ENCODE measurements at regions not wholly inside any gene's neighbourhood (a gene's known extent, or its start where the extent isn't known, plus 50 kb on each side); places are given as distances from the start of the nearest gene placed in this dataset.
A peak's percentile ranks its signal among the peaks of the same experiment; 100 is the strongest.
"Not testable (repeated sequence)": the region's sequence is repeated elsewhere in the genome, so short reads cannot be mapped to it uniquely, and the experiment has no call there.

DNA sequence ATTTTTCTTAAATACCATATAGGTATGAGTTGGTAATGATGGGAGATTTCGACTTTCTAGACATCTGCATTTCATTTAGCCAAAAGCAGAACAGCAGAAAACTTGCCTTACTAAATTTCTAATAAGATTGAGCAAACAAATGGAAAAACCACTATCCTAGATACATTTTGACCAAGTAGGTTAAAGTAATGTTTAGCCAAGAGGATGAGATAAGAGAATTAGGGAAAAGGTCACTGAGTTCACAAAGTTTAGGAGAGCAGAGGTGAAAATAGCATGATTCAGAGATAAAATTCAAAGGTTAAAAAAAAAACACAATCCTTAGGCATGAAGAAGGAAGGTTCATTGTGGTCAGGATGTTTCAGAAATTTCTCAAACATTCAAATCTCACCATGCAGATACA lies 450.3 kb downstream of the CD83 start:
- DNase-seq (ENCODE audit: low read depth) = no peak

DNA sequence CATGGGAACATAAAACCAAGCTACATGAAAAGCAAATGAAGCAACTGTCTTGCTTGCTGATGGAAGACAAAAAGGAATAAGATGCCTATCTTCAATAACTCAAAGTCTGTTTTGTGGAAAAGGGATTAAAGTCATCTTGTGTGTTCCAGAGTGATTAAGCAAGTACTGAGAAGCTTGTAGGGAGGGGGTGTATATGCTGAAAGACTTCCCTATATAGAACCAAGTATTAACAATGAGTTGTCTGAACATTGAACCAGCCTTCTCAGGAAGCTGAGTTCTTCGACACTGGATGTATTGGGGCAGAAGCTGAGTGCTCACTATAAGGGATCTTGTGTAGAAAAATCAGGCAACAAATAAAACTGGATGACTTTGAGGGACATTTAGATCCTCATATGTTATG lies 451.8 kb downstream of the CD83 start:
- no peak for DNase-seq (ENCODE audit: low read depth)

DNA sequence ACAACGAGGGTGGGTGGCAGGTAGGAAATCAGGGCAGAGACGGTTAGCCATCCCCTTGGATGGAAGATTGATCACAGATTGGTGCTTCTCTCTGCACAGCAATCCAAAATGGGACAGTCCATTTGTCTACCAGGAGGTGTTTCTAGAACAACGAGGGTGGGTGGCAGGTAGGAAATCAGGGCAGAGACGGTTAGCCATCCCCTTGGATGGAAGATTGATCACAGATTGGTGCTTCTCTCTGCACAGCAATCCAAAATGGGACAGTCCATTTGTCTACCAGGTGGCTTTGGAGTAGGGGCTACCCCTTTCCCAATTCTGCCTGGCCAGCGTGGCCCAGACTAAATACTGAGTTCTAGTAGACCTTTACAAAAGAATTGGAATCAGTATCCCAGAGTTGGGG lies 452.3 kb downstream of the CD83 start:
- DNase-seq (ENCODE audit: low read depth) = not testable (repeated sequence)

DNA sequence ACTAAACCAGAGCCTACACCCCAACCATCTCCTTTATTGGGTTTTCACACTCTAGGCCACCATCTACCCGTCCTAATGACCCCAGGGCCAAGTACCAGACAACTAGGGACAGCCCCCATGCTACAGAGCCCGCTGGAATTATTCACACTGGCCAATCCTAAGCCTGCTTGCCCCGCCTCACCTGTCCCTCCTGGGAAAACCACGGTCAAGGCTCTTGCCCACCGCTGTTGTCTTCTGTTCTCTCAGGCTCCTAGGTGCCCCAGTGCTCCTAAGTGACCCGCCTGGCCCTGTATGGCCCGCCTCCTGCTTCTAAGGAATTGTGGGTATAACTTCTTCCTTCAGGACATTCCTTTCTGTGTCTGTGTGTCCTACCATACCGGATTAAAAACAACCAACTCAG lies 453.4 kb downstream of the CD83 start:
- no peak for DNase-seq (ENCODE audit: low read depth)

DNA sequence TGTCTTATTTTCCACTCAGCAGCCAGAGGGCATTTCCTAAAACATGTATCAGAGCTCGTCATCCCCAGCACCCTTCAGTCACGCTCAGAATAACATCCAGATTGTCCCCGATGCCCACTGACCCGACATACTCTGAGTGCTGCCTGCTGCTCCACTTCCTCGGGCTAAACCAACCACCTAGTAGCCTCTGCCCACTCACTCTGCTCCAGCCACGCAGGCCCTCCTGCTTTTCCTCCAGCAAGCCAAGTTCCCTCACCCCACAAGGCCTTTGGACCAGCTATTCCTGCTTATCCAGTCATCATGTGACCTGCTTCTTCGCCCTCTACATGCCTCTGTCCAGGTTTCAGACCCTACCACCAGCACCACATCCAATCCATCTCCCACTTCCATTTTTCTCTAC lies 454.2 kb downstream of the CD83 start:
- DNase-seq (ENCODE audit: low read depth) = no peak

DNA sequence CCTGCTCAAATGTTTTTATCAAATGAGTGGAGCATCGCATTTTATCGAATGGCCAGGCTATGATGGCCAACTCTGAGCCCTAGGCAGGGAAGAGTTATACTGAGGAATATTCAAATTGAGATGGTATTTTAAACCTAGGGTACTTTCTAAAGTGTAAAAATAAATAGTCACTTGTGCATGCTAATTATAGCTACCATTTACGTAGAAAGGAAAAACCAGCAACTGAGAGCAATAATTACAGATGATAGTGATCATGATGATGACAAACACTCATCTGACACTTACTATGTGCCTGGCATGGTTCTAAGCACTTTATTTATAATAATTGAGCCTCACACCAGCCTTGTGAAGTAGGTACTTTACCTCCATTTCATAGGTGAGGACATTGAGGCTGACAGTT lies 455.7 kb downstream of the CD83 start:
- no peak for DNase-seq (ENCODE audit: low read depth)

DNA sequence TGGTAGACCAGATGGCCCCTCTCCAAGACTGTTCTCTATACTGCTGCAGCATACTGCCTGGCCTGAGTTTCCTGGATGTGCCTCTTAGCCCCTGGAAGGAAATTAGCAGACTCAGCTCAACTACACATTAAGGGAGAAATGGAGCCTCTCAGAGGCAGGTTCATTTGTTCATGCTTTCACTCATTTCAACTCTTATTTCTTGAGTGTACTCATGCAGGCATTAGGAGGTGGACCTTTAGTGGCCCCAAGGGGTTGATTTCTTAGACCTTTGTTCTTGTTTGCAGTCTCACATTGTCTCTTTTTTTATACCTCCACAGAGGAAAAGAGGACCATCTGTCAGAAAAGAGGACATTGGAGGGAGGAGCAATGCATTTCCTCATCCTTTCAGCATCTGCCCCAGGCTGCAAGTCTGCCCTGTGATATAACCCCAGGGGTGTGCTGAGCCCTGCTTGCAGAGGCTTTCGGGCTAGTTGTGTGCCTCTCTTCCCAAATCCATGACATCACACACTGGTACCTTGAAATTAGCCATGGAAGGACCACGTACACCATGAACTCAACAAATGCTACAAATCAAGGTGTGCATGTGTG lies 456.2 kb downstream of the CD83 start:
- no peak for DNase-seq (ENCODE audit: low read depth)

DNA sequence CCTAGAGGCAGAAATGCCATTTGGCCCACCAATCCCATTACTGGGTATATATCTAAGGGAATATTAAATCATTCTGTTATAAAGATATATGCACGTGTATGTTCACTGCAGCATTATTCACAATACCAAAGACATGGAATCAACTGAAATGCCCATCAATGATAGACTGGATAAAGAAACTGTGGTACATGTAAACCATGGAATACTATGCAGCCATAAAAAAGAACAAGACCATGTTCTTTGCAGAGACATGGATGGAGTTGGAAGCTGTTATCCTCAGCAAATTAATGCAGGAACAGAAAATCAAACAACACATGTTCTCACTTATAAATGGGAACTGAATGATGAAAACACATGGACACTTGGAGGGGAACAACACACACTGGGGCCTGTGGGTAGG lies 458.4 kb downstream of the CD83 start:
- no peak for DNase-seq (ENCODE audit: low read depth)

DNA sequence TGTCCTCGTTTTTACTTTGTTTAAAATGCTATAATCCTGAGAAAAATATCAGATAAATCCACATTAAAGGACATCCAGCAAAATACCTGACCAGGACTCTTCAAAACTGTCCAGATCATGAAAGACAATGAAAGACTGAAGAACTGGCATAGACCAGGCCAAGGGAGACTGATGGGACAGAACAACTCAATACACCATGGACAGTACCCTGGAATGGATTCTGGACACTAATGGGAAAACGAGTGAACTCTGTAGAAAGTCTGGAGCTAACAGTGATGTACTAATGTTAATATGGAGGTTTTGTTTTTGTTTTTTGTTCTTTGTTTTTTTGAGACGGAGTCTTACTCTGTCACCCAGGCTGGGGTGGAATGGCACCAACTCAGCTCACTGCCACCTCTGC lies 461.4 kb downstream of the CD83 start:
- no peak for DNase-seq (ENCODE audit: low read depth)

DNA sequence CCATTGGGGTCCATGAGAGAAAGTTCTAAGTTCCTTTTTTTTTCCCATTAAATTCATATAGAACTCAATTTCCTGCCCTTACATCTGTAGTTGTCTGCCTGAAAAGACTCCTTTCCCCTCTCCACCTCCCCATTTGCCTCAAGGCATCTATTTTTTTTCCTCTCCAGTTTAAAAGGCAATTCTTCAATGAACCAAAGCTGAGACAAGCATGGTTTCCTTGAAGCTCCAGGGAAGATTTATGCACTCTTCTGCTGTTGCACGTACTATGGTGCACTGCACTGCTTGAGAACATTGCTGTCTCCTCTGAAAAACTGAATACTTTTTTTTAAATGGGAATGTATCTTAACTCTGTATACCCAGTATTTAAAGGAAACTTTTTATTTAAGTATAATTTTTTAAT lies 465.2 kb downstream of the CD83 start:
- no peak for DNase-seq (ENCODE audit: low read depth)

DNA sequence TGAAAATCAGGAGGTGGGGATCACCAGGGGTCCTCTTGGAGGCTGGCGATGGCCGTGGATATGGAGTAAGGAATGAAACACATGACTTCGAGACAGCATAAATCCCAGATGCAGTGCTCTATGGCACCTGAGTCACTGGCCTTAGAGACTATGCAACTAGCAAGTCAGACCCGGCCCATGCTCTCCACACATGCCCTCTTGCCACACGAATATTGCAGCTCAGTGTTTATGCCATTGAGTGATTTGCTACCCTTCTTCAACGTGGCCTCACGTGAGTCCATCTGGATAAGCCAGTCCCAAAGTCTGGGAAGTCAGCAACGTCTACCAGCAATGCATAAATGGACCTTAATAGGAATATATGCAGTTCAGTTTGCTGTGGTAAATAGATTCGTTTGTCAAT lies 466.3 kb downstream of the CD83 start:
- no peak for DNase-seq (ENCODE audit: low read depth)

DNA sequence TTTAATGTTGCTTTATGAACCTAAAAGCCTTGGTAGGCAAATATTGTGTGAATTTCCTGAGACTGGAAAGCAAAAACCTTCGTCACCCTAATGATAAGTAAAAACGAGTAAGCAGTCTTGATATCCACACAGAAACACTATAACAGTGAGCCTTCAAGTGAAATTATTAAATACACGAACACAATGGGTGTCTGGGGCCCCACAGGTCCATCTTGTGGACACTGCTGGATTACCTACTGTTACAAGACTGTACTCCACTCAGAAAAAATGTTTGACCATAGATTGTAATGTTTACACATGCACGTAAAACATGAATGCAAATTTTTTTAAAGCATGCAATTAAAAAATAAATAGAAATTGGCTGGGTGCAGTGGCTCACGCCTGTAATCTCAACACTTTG lies 466.9 kb downstream of the CD83 start:
- DNase-seq (ENCODE audit: low read depth) = no peak

DNA sequence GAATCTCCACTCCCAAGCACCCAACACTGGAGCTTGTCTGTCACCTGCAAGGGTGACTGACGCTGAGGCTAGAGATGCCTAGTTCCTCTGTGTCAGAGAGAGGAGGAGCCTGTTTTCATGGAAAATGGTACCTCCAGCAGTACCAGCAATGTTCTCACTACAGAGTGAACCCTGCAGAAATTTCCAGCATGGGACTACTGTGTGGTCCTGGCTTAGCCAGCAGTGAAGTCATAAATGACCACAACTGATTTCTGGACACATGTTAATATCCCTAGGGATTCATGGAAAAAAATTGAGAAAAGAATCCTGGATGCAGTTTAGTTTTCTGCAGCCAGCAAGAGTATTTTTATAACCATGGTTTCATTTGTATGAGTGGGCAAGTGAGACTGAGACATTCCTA lies 468.1 kb downstream of the CD83 start:
- no peak for DNase-seq (ENCODE audit: low read depth)

DNA sequence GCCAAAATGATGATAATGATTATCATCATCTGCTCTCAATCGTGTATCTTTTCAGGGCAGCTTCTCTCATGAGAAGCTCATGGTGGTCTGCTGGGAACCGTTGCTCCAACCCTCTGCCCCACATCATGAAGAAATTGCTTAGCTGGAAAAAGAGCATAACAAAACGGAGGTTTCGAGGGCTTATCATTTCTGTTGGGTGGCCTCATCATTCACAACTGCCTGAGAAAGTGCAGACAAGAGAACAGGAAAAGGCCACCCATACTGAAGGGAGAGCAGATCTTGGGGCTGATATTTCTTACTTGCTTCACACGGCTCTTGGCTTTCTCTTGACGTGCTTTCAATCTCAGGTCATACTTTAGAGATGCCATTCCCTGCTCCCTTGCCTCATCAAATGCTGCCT lies 471.6 kb downstream of the CD83 start:
- no peak for DNase-seq (ENCODE audit: low read depth)

DNA sequence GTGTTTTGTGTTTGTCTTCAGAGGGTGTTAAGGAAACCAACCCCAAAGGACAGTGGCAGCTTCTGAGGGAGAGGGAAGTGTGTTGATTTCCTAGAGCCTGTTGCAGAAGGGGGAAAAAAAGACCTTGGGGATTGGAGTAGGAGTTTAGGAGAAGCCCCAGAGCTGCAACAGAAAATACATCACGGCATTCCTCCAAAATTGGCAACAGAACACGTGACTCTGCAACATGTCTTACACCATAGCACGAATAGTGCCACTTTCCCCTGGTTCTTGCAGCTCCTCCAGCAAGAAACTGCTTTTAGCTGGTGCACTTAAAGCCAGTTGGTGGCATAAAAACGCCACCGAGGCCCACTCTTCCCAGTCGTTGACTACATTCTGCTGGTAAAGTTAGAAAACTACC lies 473.0 kb downstream of the CD83 start:
- DNase-seq (ENCODE audit: low read depth) = no peak

DNA sequence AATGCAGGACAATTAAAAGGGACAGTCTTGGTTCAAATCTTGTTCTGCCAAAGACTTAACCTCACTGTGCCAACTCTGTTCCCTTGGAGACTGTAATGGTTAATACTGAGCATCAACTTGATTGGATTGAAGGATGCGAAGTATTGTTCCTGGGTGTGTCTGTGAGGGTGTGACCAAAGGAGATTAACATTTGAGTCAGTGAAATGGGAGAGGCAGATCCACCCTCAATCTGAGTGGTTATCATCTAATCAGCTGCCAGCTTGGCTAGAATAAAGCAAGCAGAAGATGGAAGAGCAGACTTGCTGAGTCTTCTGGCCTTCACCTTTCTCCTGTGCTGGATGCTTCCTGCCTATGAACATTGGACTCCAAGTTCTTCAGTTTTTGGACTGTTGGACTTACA lies 474.4 kb downstream of the CD83 start:
- DNase-seq (ENCODE audit: low read depth) = no peak

DNA sequence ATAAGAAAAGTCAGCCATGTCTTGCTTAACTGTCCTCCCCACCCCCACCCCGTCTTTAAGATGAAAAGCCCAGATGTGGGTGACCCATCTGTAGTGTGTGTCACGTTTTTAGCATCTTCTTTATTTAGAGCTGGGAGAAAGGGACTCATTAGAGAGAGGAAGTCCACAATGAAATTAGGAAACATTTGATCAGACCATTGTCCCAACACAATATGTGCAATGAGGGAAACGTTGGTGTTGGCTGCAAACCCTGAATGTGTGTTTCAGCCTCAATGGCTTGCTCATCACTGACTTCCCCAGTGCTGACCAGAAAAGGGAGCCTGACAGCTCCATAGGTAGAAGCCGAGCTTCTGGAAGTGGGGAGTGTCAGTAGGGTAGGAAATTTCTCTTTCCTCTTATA lies 475.7 kb downstream of the CD83 start:
- no peak for DNase-seq (ENCODE audit: low read depth)

DNA sequence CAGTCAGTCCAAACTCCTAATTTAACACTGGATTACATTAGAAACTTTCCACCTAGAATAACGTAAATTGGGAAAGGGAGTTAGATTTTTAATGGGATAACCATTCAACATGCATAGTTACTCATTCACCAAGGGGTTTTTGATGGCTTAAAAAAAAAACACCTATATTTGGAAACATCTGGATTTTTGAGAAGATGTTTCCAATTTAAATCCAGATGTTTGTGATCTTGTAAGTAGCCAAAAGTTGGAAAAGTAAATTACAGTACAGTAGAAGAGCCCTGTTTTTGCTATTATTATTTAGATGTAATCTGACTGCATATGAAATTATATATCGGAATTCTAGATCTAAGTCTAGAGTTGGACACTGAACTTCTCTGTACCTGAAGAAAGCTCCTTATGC lies 478.2 kb downstream of the CD83 start:
- no peak for DNase-seq (ENCODE audit: low read depth)

DNA sequence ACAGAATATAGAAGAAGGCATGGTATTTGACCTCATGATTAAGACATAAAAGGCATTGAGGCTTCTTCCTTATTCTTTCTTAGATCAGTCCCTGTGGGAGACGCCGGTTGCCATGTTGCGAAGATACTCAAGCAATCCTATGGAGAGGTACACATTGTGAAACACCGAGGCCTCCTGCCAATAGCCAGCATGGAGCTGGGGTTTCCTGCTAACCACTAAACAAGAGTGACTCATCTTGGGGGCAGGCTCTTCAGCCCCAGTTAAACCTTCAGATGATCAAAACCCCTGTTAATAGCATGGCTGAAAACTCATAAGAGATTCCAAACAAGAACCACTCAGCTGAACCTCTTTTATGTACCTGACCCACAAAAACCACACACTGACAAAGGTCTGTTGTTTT lies 478.8 kb downstream of the CD83 start:
- peak; percentile 13 for DNase-seq (ENCODE audit: low read depth)

DNA sequence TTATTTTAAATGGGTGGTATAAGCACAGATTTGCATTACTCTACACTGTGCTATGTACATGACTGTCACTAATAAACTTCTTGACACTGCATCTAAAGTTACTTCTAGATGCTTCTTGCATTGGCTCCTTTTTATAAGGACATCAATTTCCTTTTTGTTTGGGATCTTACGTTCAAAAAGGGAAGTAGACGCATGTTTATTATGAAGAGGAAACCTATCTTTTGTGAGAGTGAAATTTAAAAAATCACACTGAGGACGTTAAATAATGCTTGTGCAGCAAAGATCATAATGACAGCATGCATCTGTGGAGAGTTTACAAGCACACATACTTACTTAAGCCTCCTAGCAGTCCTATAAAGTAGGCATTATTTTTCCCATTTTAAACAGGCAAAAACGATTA lies 479.5 kb downstream of the CD83 start:
- no peak for DNase-seq (ENCODE audit: low read depth)

DNA sequence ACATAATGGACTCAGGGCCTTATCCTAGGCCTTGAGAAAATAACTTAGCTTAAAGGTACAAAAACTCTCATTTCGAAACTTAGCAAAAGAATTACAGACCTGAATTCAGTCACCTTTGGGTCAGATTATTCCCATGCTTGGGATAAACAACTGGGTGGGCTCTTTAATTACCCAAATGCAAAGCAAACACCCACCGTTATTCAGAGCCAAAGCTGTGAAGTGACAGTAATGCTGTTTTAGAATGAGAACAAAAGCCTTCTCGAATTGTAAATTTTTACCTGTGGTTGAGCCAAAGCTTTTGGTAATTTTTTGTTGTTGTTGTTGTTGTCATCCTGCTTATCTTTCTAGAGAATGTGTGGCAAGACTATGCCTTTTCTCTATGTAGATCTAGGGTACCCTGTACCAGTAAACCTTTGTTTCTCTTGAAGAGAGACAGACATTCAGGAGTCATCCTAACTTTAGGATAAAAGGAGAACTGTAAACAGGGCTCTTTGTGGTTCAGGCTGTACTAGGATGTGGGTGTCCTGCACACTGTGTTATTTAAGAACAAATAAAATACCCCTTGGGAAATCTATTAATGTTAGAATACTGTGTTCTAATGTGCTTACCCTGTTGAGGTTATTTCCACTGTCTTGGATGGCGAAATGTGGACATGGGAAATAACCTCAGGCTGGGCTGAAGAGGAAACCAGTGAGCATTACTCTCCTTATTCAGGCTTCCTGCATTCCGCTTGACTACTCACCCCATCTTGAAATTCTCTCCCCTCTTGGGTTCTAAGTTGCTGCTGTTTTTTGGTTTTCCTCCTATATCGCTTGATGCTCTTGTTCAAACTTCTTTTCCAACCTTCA lies 480.7 kb downstream of the CD83 start:
- no peak for DNase-seq (ENCODE audit: low read depth)

DNA sequence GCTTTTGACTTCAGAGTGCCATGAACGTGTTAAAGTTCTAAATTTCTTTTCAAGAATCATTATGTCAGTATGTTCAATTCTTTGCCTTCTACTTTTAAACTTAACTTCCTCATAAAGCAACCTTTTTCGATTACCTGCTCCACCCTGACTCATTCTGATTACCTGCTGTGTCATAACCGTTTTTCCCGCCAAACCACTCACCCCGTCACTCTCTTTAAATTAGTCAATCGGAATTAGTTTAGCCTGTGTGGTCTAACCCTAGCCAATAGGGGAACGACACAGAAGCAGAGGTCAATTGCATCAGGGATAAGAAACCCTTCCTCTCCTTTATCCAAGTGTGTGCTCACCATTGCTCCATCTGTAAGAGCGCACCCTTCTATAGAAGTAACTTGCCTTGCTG lies 482.7 kb downstream of the CD83 start:
- not testable (repeated sequence) for DNase-seq (ENCODE audit: low read depth)

DNA sequence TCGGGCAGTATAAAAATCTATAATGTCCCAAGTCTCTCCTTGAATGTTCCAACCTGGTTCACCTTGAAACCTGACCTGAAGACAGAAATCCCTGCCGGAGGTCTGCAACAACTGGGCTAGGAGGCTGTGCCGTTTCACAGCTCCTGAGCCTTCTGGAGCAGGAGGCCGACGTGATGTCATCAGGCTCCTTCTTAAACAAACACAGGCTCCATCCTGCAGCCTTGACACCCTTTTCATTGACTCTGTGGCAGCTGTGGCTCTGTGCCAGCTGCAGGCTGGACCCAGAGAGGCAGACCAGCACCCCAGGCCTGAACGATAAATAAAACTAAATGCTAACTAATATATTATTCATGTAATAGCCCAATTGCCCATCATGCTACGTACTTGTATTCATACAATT lies 483.9 kb downstream of the CD83 start:
- DNase-seq (ENCODE audit: low read depth) = no peak

DNA sequence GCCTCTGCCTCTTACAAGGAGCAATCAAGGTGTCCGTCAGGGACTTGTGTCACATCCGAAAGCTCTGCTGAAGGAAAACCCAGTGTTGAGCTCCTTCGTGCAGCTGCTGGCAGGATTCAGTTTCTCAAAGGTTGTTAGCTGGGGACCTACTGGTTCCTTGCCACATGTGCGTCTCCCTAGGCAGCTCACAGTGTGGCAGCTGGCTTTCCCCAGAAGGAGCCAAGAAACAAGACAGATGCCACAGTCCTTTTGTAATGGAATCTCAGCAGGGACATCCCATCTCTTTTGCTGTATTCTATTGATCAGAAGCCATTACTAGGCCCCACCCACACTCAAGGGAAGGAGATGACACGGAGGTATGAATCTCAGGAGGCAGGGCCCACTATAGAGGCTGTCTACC lies 488.8 kb downstream of the CD83 start:
- DNase-seq (ENCODE audit: low read depth) = no peak
